IPS-NIHi11 (cell line): ENCODE measurements at regions not wholly inside any gene's neighbourhood (a gene's known extent, or its start where the extent isn't known, plus 50 kb on each side); places are given as distances from the start of the nearest gene placed in this dataset.

Experiments used
- DNase-seq: peaks from one replicate; pipeline ENCODE4 v3.0.0; 2012; ENCODE audit warnings: mixed read lengths, low spot score

DNA sequence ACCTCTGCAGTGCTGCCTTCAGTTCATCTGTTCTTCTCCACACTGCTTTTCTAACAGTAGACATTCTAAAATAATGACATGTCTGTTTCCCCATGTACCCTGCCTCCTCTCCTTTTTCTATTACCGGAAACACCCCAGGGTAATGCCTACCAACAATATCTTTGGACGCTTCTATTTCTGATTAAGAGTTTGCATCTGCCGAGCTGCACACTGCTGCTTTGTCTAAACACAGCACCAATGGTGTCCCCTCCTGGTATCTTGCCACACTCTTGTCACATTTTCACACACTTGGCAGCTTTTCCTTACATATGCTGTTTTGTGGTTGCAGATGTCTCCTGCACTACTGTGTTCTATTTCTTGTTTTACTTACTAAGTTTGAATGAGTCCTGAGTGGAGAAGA is 288.8 kb downstream of the GRIA2 start:
- DNase-seq = no peak

GRCh38 chr4:157502656-157503055 is 282.1 kb downstream of the GRIA2 start:
- DNase-seq = no peak

DNA sequence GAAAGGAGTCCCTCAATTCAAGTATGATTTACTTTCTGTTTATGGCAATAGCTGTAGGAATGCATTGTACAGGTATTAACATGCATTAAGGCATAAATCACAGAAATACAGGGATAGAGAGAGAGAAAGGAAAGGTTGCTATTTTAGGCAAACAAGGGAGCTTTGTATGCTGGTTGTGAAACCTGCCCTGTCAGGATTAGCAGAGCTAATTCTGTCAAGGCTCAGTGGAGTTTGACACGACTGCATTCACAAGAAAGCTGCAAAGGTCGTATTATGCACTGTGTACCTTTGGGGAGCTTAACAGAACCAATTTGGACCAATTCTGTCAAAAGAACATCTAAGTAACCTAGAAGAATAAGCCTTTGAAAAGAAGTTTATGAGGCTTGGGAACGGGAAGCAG is 239.3 kb downstream of the GRIA2 start:
- DNase-seq = peak; percentile 18

GRCh38 chr4:157447195-157447594 is 226.7 kb downstream of the GRIA2 start:
- DNase-seq = no peak

- DNase-seq = no peak
Observed at GRCh38 chr4:157444014-157444413, 223.5 kb downstream of the GRIA2 start.

DNA sequence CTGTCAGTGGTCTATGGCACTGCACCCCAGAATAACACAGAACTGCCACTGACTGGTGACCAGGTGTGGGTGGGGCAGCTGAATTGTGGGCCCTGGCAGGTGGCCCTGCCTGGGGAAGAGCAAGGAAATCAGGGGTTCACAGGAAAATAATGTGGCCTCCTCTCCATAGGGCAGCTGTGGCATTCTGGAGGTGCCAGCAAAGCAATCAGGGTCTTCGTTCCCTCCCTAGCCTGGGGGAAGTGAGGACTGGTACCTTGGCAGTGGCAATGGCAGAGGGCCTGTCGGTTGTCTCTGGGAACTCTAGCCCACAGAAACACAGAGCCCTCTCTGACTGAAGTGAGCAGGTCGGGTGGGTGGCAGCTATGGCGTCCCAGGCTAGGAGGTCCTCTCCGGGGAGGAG is 223.0 kb downstream of the GRIA2 start:
- no peak for DNase-seq

GRCh38 chr4:157425897-157426296 is 205.4 kb downstream of the GRIA2 start:
- no peak for DNase-seq

DNA sequence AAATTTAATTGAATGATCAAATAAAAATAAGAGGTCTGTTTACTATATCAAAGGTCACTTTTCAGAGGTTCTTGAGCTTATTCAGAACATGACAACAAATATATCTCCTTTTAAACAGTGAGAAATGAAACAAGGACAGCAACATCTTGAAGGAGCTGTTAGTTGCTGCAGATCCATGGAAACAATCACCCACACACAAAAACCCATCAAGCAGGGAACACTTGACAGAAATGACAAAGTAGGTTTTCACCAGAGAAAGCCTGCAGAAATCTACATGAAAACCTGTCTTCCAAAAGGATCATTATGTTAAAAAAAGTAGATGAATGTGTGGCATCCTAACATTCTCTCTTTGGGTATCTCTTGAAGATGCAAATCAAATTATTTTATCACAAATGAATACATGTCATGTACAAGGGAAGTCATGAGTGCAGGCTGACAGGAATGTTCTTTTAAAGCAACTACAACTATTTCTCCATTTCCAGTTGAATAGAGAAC is 203.0 kb downstream of the GRIA2 start:
- no peak for DNase-seq

GRCh38 chr4:157421365-157421764 is 200.8 kb downstream of the GRIA2 start:
- DNase-seq = no peak
